Nephron progenitor cell (in vitro differentiated cells): ENCODE measurements at regions not wholly inside any gene's neighbourhood (a gene's known extent, or its start where the extent isn't known, plus 50 kb on each side); places are given as distances from the start of the nearest gene placed in this dataset.

ENCODE experiments used
- DNase-seq: peaks from one replicate; pipeline ENCODE4 v3.0.0; 2021
- H3K27ac Mint-ChIP-seq: 2 replicates; pipeline ENCODE4 v1.8.0; 2021; ENCODE audit warnings: mild to moderate bottlenecking, moderate library complexity, mixed read lengths
- H3K27me3 Mint-ChIP-seq: 2 replicates; pipeline ENCODE4 v1.8.0; 2021; ENCODE audit warnings: mild to moderate bottlenecking, low read depth, mixed read lengths; ENCODE audit not compliant: poor library complexity
- H3K36me3 Mint-ChIP-seq: 2 replicates; pipeline ENCODE4 v1.8.0; 2021; ENCODE audit warnings: low read depth, mixed read lengths
- H3K4me1 Mint-ChIP-seq: 2 replicates; pipeline ENCODE4 v1.8.0; 2021; ENCODE audit warnings: mixed read lengths
- H3K4me3 Mint-ChIP-seq: 2 replicates; pipeline ENCODE4 v1.8.0; 2021; ENCODE audit warnings: mild to moderate bottlenecking, moderate library complexity, mixed read lengths
- H3K9me3 Mint-ChIP-seq: 2 replicates; pipeline ENCODE4 v1.8.0; 2021; ENCODE audit warnings: mild to moderate bottlenecking, moderate library complexity, mixed read lengths
- TF ChIP-seq, protein P1 (sequence below): fragments of 200-600 bp; sonication (generic); IDR thresholded peaks from 2 replicates; pipeline ENCODE4 v1.5.0; 2021; ENCODE audit warnings: antibody characterized with exemption

GRCh38 chr5:40150896-40151295 lies 528.8 kb upstream of the PTGER4 start:
- no peak for DNase-seq
- H3K4me1 Mint-ChIP-seq: no peaks in the 10 kb centered on the region
- TF ChIP-seq, protein P1, sequence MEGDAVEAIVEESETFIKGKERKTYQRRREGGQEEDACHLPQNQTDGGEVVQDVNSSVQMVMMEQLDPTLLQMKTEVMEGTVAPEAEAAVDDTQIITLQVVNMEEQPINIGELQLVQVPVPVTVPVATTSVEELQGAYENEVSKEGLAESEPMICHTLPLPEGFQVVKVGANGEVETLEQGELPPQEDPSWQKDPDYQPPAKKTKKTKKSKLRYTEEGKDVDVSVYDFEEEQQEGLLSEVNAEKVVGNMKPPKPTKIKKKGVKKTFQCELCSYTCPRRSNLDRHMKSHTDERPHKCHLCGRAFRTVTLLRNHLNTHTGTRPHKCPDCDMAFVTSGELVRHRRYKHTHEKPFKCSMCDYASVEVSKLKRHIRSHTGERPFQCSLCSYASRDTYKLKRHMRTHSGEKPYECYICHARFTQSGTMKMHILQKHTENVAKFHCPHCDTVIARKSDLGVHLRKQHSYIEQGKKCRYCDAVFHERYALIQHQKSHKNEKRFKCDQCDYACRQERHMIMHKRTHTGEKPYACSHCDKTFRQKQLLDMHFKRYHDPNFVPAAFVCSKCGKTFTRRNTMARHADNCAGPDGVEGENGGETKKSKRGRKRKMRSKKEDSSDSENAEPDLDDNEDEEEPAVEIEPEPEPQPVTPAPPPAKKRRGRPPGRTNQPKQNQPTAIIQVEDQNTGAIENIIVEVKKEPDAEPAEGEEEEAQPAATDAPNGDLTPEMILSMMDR: no peak
- H3K27ac Mint-ChIP-seq: no peak overlapping the region
- H3K4me3 Mint-ChIP-seq: no peak overlapping the region
- H3K27me3 Mint-ChIP-seq: no peaks in the 10 kb centered on the region
- H3K36me3 Mint-ChIP-seq: no peaks in the 10 kb centered on the region
- H3K9me3 Mint-ChIP-seq: no peaks in the 10 kb centered on the region

GRCh38 chr5:40141896-40142295 lies 537.8 kb upstream of the PTGER4 start:
- Mint-ChIP-seq H3K27ac (no peak overlapping the region), H3K4me3 (no peak overlapping the region), H3K36me3 (no peaks in the 10 kb centered on the region), H3K27me3 (no peaks in the 10 kb centered on the region), H3K4me1 (no peaks in the 10 kb centered on the region), H3K9me3 (no peaks in the 10 kb centered on the region)
- TF ChIP-seq, protein P1: no peak
- no peak for DNase-seq

- no peak for DNase-seq
- no peaks in the 10 kb centered on the region for H3K4me1 Mint-ChIP-seq
- no peaks in the 10 kb centered on the region for H3K36me3 Mint-ChIP-seq
- H3K9me3 Mint-ChIP-seq: no peaks in the 10 kb centered on the region
- H3K4me3 Mint-ChIP-seq: no peak overlapping the region
- TF ChIP-seq, protein P1: no peak
- H3K27me3 Mint-ChIP-seq: no peaks in the 10 kb centered on the region
- no peak overlapping the region for H3K27ac Mint-ChIP-seq
Measured at GRCh38 chr5:40141418-40141817, 538.3 kb upstream of the PTGER4 start.

DNA sequence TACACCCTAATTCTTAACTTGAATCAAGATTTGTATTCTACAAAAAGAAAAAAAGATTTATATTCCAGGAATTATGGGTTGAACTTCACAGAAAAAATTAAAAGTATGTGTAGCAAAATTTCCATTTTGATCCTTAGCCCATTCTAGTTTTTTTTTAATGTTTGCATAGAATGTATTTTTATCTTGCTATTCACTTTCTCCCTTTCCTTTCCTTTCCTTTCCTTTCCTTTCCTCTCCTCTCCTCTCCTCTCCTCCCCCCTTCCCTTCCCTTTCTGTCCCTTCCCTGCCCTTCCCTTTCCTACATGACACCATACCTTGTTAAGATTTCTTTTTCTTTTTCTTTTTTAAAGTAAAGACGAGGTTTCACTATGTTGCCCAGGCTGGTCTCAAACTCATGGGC lies 542.5 kb upstream of the PTGER4 start:
- Mint-ChIP-seq H3K27me3 (peaks cover 3% of the 10 kb centered on the region), H3K4me1 (no peaks in the 10 kb centered on the region), H3K9me3 (no peaks in the 10 kb centered on the region), H3K4me3 (no peak overlapping the region), H3K36me3 (no peaks in the 10 kb centered on the region), H3K27ac (no peak overlapping the region)
- DNase-seq: no peak
- TF ChIP-seq, protein P1: no peak

DNA sequence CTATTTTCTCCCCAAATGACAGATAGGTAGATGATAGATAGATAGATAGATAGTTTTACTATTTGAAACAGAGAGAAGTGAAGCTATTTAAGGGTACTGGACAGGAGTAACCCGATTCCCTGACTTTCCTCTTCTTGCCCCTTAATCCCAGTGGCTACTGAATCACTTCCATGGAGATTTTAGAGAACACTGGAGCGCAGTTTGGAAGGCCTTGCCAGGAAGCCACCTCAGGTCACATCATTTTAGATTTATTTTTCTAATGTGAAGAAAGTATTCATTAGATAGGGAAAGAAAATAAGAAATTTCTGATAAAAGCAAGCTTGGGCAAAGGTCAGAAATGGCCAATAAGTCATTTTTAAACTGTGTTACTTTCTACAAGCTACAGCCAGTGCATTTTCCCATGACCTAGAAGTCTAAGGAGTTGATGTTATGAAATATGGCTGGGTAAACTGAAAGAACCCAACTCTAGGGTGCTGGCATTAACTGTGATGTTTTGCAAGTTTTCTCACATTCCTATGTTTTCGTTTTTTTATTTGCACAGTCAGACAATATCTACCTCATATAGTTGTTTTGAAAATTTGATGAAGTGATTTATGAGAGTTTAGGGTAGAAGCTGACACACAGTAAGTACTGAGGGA lies 544.7 kb upstream of the PTGER4 start:
- H3K27me3 Mint-ChIP-seq: peaks cover 3% of the 10 kb centered on the region
- TF ChIP-seq, protein P1: no peak
- H3K4me1 Mint-ChIP-seq: no peaks in the 10 kb centered on the region
- DNase-seq: no peak
- H3K36me3 Mint-ChIP-seq: no peaks in the 10 kb centered on the region
- H3K9me3 Mint-ChIP-seq: no peaks in the 10 kb centered on the region
- no peak overlapping the region for H3K4me3 Mint-ChIP-seq
- H3K27ac Mint-ChIP-seq: no peak overlapping the region

DNA sequence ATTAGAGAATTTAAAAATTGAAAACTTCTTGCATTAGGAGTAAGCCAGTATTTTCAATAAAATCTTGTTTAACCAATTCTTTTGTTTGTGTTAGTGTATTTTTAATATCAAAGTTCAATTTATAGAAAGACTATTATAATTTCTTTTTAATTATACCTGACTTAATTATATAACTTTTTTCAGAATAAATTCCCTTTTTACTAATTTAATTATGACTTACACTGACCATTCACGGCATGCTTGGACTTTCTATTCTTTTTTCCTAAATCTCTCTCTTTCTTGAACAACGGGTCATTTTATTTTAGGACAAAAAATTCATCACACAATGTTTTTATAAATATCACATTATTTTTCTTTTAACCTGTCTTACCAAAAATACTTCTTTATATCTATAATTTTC lies 555.3 kb upstream of the PTGER4 start:
- H3K9me3 Mint-ChIP-seq: peaks cover 76% of the 10 kb centered on the region

More for the DNA sequence above, 555.3 kb upstream of the PTGER4 start:
- Mint-ChIP-seq H3K27ac (no peak overlapping the region), H3K4me1 (no peaks in the 10 kb centered on the region), H3K4me3 (no peak overlapping the region), H3K27me3 (peaks cover under 1% of the 10 kb centered on the region), H3K36me3 (peaks cover 5% of the 10 kb centered on the region)
- DNase-seq: no peak
- TF ChIP-seq, protein P1: no peak
